ENCODE measurements at regions not wholly inside any gene's neighbourhood (a gene's known extent, or its start where the extent isn't known, plus 50 kb on each side); places are given as distances from the start of the nearest gene placed in this dataset.

DNA sequence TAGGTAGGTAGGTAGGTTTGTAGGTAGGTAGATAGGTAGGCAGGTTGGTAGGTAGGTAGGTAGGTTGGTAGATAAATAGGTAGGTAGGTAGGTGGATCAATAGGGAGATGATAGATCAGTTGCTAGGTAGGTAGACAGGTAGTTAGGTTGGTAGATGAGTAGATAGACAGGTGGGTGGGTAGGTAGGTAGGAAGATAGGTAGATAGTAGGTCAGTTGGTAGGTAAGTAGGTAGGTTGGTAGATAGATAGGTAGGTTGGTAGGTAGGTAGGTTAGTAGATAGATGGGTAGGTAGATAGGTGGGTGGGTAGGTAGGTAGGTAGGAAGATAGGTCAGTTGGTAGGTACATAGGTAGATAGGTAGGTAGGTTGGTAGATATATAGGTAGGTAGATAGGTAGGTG lies 72.0 kb upstream of the PDE10A start:
- TF ChIP-seq, protein P1, sequence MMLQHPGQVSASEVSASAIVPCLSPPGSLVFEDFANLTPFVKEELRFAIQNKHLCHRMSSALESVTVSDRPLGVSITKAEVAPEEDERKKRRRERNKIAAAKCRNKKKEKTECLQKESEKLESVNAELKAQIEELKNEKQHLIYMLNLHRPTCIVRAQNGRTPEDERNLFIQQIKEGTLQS (IDR thresholded peaks at IDR 0.05) = no peak
- TF ChIP-seq, protein P2, sequence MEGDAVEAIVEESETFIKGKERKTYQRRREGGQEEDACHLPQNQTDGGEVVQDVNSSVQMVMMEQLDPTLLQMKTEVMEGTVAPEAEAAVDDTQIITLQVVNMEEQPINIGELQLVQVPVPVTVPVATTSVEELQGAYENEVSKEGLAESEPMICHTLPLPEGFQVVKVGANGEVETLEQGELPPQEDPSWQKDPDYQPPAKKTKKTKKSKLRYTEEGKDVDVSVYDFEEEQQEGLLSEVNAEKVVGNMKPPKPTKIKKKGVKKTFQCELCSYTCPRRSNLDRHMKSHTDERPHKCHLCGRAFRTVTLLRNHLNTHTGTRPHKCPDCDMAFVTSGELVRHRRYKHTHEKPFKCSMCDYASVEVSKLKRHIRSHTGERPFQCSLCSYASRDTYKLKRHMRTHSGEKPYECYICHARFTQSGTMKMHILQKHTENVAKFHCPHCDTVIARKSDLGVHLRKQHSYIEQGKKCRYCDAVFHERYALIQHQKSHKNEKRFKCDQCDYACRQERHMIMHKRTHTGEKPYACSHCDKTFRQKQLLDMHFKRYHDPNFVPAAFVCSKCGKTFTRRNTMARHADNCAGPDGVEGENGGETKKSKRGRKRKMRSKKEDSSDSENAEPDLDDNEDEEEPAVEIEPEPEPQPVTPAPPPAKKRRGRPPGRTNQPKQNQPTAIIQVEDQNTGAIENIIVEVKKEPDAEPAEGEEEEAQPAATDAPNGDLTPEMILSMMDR (IDR thresholded peaks at IDR 0.05; ENCODE audit: low read depth, low read length, missing input control) = no peak
- TF ChIP-seq, protein P3, sequence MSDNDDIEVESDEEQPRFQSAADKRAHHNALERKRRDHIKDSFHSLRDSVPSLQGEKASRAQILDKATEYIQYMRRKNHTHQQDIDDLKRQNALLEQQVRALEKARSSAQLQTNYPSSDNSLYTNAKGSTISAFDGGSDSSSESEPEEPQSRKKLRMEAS (IDR thresholded peaks at IDR 0.05) = no peak
- no peak for TF ChIP-seq EGR1 (IDR thresholded peaks at IDR 0.05; ENCODE audit: low read depth in 2 of 2)
- no peak for TF ChIP-seq RAD21 (IDR thresholded peaks at IDR 0.05)
- TF ChIP-seq SP1 (IDR thresholded peaks at IDR 0.05) = no peak
- no peak for TF ChIP-seq YY1 (IDR thresholded peaks at IDR 0.05)
- TF ChIP-seq, protein P4, sequence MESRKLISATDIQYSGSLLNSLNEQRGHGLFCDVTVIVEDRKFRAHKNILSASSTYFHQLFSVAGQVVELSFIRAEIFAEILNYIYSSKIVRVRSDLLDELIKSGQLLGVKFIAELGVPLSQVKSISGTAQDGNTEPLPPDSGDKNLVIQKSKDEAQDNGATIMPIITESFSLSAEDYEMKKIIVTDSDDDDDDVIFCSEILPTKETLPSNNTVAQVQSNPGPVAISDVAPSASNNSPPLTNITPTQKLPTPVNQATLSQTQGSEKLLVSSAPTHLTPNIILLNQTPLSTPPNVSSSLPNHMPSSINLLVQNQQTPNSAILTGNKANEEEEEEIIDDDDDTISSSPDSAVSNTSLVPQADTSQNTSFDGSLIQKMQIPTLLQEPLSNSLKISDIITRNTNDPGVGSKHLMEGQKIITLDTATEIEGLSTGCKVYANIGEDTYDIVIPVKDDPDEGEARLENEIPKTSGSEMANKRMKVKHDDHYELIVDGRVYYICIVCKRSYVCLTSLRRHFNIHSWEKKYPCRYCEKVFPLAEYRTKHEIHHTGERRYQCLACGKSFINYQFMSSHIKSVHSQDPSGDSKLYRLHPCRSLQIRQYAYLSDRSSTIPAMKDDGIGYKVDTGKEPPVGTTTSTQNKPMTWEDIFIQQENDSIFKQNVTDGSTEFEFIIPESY (IDR thresholded peaks at IDR 0.05) = no peak
- TF ChIP-seq, protein P5, sequence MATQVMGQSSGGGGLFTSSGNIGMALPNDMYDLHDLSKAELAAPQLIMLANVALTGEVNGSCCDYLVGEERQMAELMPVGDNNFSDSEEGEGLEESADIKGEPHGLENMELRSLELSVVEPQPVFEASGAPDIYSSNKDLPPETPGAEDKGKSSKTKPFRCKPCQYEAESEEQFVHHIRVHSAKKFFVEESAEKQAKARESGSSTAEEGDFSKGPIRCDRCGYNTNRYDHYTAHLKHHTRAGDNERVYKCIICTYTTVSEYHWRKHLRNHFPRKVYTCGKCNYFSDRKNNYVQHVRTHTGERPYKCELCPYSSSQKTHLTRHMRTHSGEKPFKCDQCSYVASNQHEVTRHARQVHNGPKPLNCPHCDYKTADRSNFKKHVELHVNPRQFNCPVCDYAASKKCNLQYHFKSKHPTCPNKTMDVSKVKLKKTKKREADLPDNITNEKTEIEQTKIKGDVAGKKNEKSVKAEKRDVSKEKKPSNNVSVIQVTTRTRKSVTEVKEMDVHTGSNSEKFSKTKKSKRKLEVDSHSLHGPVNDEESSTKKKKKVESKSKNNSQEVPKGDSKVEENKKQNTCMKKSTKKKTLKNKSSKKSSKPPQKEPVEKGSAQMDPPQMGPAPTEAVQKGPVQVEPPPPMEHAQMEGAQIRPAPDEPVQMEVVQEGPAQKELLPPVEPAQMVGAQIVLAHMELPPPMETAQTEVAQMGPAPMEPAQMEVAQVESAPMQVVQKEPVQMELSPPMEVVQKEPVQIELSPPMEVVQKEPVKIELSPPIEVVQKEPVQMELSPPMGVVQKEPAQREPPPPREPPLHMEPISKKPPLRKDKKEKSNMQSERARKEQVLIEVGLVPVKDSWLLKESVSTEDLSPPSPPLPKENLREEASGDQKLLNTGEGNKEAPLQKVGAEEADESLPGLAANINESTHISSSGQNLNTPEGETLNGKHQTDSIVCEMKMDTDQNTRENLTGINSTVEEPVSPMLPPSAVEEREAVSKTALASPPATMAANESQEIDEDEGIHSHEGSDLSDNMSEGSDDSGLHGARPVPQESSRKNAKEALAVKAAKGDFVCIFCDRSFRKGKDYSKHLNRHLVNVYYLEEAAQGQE (IDR thresholded peaks at IDR 0.05) = no peak
- no peak for TF ChIP-seq TAF1 (conservative IDR thresholded peaks at IDR 0.05)
- TF ChIP-seq GABPA (IDR thresholded peaks at IDR 0.05 in 1 of 2, conservative IDR thresholded peaks at IDR 0.05 in 1 of 2) = no peak
- no peak for TF ChIP-seq HNF4A (conservative IDR thresholded peaks at IDR 0.05)
